CD4-positive, alpha-beta T cell treated with Interleukin-21 for 1 hour (primary cell): ENCODE measurements at regions not wholly inside any gene's neighbourhood (a gene's known extent, or its start where the extent isn't known, plus 50 kb on each side); places are given as distances from the start of the nearest gene placed in this dataset.
"Not testable (repeated sequence)": the region's sequence is repeated elsewhere in the genome, so short reads cannot be mapped to it uniquely, and the experiment has no call there.

ENCODE experiments used
- DNase-seq: peaks from one replicate; pipeline ENCODE4 v3.0.0-alpha.2; 2020

DNA sequence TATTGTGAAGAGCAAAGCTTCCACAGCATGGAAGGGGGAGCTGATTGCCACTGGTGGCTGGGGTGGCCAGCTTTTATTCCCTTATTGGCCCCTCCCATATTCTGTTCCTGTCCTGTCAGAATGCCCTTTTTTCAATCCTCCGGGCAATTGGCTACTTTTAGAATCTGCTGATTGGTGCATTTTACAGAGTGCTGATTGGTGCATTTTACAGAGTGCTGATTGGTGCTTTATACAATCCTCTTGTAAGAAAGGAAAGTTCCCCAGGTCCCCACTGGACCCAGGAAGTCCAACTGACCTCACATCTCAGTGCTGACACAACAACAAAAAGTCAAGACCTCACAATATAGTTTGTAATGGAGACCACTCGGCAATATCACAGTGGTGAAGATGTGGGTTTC lies 195.0 kb downstream of the SPATA31A6 start:
- DNase-seq = no peak

DNA sequence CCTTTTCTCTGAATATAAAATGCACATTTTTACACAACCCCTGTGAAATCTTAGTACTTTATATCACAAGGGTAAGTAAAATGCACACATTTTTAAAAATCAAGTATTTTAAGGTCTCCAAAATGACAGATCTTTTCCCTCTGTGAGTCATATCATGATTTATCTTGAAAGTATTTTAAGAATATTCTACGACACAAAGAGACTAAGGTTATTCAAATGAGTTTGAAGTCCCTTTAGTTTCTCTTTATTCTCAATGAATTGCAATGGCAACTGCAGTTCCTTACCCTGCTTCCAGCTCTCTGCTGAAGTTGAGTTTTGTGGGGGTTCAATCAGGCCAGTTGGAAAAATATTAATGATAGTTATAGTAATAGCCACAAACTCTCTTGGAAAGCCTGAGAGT lies 196.1 kb downstream of the SPATA31A6 start:
- not testable (repeated sequence) for DNase-seq

DNA sequence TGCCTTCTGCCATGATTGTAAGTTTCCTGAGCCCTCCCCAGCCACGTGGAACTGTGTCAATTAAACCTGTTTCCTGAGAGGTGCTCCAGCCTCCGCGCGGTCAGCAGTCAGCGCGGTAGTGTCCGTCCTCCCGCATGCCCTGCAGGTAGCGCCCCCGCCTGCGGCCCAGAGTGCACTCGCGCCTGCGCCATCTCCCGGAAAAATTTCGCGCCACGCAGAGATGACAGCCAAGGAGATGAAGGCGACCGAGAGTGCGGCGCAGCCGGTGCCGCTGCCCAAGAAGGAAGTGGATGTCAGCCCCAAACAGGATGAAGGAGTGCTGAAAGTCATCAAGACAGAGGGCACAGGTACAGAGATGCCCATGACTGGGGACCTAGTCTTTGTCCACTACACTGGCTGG lies 201.1 kb downstream of the SPATA31A6 start:
- not testable (repeated sequence) for DNase-seq

DNA sequence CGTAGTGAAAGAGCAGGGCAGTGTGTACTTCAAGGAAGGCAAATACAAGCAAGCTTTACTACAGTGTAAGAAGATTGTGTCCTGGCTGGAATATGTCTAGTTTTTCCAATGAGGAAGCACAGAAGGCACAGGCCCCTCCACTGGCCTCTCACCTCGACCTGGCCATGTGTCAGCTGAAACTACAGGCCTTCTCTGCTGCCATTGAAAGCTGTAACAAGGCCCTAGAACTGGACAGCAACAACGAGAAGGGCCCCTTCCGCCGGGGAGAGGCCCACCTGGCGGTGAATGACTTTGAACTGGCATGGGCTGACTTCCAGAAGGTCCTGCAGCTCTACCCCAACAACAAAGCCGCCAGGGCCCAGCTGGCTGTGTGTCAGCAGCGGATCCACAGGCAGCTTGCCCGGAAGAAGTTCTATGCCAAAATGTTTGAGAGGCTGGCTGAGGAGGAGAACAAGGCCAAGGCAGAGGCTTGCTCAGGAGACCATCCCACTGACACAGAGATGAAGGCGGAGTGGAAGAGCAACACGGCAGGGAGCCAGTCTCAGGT lies 202.2 kb downstream of the SPATA31A6 start:
- not testable (repeated sequence) for DNase-seq

DNA sequence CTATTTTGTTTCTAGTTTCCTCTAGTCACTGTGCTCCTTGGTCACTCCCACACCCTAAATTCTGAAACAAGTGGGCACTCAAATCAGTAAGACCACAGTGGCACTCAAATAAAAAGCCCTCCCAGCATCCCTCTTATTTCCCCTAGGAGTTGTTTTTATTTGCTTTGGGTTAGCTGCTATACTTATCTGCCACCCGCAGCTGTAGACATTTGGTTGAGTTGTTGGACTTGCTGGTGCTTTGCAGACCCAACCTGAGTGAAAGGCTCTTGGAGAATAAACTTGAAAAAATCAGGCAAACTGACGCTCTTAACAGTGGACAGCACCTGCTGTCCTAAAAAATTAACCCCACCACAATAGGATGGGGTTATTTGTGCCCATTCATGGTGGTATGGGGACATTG lies 203.0 kb downstream of the SPATA31A6 start:
- DNase-seq = no peak

DNA sequence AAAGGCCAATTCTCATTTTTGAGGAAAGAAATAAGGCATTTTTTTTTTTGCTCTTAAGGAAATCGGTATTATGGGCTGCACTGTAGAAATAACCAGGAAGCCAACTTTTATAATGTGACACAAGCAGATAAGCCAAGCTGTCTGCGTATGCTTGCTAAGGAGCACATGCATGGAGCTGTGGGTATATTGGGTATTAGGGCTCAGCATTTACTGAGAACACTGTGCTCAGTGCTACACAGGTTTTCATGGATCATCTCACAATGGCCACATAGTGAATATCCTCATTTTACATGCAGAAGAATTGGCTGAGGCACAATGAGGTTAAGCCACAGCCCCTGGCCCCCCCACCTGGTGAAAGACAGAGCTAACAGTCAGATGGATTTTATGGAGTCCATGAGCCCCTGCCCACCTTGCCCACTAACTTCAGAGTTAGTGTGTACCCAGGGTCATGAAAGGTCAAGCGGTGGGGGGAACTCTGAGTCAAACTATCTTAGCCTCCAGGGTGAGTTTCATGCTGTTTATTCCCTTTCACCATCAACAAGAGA lies 204.8 kb downstream of the SPATA31A6 start:
- no peak for DNase-seq

DNA sequence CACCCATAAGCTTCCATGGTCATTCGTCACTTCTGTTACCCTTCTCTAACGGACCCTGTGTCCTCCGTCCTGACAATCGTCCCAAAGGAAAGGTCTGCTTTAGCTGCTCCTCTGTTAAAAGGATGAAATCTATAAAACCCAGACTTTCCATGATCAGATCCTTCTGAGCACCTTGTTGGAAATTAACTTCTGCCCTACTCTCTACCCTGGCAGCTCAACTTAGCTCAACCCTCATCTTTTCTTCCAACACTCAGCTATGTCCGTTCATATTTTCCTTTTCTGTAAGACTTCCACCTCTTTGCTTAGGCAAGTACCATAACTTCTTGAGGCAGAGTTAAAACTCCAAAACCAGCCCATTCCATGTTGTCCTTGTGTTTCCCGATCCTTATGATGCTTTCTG lies 205.4 kb downstream of the SPATA31A6 start:
- DNase-seq = no peak

DNA sequence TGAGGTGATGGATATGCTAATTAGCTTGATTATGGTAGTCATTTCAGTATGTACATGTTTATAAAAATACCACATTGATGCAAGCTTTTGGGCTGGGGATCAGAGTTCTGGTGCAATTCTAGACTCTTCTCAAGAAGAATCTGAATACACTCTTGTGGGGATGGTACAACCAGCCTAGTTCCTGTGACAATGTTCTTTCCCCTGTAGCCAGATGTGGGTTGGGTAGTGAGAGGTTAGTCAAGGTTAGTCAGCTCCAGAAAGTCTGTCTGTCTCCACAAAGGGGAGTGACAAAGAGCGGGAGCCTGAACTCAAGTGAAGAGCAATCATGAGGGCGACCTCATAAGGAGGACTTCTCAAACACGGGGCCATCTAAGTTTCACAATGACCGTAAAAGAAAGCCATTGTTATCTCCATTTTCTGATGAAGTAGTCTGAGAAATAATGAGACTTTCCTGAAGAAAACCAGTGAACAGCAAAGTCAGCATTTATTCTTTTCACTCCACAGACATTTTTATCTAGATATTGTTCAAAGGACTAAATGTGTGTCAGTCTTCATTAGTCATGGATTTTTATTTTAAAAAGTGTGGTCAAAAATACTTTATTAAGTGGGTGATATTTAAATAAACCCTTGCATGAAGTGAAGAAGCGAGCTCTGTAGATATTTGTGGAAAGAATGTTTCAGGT lies 209.5 kb downstream of the SPATA31A6 start:
- not testable (repeated sequence) for DNase-seq

DNA sequence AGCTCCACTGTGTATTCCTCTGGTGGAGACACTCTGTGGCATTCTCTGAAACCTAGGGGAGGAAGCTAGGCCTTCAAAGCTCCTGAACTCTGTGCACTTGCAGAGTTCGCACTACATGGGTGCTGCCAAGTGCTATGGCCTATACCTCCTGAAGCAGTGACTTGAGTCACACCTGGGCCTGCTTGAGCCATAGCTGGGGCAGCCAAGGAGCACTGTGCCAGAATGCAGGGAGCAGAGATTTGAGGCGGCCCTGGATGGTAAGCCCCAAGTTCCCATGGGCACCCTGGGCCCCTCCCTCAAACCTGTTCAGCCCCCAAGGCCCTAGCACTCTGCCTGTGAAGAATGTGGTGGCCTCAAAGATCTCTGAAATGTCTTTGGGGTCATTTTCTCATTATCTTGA lies 212.9 kb downstream of the SPATA31A6 start:
- DNase-seq = no peak

DNA sequence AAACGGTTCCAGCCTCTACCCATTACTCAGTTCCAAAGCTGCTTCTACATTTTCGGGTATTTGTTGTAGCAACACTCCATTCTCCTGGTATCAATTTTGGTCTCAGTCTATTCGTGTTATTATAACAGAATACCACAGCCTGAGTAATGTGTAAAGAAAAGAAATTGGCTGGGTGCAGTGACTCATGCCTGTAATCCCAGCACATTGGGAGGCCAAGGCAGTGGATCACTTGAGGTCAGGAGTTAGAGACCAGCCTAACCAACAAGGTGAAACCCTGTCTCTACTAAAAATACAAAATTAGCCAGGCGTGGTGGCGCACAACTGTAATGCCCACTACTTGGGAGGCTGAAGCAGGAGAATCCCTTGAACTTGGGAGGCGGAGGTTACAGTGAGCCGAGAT lies 213.9 kb downstream of the SPATA31A6 start:
- not testable (repeated sequence) for DNase-seq

DNA sequence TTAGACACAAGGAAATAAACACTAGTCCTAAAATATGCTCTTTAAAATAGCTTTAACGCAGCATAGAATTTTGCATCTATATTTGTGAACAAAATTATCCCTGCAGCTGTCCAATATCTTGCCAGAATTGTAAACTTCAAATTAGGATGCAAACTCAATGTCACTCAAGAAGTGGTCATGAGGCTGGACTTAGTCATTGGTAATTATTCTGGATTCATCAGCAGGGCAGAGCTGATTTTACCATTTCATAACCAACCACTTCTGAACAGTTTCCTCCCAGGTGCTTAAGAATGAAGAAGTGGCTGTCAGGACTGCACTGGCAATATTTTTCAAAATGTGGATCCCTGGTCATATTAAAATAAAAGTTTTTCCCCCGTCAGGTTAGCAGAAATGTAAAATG lies 219.5 kb downstream of the SPATA31A6 start:
- DNase-seq = not testable (repeated sequence)

DNA sequence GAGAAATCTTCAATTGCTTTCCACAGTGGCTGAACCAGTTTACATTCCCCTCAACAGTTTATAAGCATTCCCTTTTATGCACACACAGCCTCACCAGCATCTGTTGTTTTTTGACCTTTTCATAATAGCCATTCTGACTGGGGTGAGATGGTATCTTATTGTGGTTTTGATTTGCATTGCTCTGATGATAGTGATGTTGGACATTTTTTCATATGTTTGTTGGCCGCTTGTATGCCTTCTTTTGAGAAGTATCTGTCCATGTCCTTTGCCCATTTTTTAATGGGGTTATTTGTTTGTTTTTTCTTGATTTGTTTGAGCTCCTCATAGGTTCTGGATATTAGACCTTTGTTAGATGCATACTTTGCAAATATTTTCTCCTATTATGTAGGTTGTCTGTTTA lies 226.1 kb downstream of the SPATA31A6 start:
- DNase-seq = not testable (repeated sequence)

DNA sequence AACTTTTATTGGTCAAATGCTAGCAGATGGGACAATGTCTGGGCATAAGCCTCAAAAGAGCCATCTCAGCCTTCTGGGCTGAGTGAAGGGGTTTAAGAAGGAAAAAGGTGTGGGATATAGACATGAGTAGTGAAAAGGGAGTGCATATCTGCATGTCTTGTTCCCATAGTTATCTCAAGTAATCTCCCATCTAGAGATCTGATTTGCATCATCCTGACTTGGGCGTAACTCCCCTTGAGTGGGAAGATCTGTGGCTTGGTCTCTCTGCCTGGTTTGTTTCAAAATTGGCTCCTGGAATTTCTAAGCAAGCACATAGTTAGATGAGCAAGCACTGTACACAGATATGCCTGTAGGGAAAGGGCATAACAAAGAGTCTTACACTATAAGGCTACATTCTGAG lies 228.9 kb downstream of the SPATA31A6 start:
- not testable (repeated sequence) for DNase-seq

DNA sequence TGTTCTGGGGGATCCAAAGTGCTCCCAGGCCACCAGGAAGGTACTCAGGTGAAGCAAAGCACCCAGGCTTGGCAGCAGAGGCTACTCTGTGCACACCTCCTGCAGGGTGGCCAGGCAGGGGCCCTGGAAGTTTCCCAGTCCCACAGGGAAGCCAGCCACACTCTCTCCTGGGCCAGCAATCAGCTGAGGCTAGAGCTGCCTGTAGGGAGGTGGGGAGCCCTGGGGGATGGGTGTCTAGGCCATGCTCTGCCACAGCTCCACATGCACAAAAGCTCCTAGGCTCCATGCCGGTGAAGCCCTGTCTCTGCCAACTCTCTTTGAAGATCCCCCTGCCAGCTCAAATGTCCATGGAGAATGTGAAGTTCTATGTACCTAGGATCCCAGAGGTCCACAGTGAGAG lies 231.4 kb downstream of the SPATA31A6 start:
- not testable (repeated sequence) for DNase-seq

DNA sequence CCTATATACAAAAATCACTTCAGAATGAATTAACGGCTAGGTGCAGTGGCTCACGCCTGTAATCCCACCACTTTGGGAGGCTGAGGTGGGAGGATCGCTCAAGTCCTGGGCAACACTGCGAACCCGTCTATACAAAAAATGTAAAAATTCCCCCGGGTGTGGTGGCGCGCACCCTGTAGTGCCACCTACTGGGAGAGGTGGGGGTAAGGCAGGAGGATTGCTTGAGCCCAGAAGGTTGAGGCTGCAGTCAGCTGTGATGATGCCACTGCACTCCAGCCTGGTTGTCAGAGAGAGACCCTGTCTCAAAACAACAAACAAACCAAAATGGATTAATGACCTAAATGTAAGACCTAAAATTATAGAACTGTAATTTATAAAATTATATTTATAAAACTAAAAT lies 236.2 kb downstream of the SPATA31A6 start:
- not testable (repeated sequence) for DNase-seq

DNA sequence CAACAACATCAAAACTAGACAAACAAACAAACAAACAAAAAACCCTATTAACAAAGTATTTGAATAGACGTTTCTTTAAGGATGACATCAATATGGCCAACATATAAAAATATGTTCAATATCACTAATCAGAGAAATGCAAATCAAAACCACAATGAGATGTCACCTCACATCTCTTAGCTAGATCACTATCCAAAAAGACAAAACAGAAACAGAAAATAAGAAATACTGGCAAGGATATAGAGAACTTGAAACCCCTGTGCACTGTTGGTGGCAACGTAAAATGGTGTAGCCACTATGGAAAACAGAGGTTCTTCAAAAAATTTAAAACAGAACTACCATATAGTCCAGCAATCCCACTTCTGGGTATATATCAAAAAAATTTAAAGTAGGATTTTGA lies 236.9 kb downstream of the SPATA31A6 start:
- DNase-seq = not testable (repeated sequence)

DNA sequence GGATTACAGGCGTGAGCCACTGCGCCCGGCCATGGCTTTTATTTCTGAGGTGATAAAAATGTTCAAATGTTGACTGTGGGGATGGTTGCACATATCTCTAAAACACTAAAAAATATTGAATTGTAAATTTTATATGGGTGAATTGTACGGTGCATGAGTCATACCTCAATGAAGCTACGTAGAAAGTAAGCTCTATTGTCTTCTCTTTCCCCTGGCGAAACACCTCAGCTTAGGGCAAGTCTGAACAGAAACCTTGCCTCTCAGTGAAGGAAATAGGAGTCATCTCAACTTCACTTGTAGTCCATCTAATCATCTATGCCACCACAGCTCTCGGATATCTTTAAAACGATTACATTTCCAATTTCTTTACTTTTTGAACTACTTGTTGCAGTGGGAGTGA lies 238.2 kb downstream of the SPATA31A6 start:
- not testable (repeated sequence) for DNase-seq

DNA sequence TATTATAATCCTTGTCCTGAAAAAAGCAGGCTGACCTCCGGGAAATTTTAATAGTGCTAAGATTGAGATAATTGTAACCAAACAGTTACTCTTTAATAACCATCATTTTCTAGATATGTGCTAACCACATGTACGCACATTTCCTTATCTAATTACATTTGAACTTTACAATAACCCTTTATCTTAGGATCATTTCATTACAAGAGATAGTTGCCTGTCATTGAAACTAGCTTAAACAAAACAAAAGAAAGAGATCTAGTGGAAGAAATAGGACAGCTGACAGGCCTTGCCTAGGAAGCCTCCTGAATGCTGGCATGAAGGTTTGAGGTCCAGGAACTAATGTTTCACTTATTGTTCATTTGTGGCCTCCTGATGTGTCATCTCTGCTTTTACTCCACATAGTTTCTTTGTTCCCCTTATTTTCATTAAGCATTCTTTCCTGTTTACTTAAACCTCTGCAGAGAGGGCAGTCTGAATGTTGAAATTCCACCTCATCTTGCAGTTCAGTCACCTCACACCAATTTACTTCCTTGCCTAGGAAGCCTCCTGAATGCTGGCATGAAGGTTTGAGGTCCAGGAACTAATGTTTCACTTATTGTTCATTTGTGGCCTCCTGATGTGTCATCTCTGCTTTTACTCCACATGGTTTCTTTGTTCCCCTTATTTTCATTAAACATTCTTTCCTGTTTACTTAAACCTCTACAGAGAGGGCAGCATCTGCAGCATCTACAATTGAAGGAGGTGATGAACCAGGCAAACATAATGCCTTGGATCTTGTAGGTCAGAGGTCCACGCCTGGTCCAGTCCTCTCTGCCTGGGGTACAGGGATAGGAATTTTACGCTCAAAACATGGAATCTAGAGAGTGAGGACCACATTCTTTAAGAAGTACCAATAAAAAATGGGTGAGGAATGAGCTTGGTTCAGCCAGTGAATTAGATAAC lies 247.5 kb downstream of the SPATA31A6 start:
- DNase-seq = not testable (repeated sequence)

DNA sequence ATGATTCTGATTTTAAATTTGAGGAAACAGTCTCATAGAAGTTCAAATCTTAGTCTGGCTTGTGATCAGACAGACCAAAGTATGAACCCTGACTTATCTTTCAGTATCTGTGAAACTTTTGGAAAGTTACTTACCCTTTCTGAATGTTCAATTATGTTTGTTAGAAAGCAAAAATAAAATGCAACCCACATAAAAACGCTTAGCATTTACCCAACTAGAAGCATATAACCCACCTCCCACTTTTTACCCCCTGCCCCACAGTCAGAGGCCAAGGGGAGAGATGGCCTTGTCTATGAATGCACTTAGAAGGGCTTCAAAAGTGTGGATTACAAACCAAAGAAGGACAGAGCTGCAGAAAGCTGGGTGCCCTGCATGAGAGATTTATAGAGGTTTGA lies 248.2 kb downstream of the SPATA31A6 start:
- DNase-seq = not testable (repeated sequence)

DNA sequence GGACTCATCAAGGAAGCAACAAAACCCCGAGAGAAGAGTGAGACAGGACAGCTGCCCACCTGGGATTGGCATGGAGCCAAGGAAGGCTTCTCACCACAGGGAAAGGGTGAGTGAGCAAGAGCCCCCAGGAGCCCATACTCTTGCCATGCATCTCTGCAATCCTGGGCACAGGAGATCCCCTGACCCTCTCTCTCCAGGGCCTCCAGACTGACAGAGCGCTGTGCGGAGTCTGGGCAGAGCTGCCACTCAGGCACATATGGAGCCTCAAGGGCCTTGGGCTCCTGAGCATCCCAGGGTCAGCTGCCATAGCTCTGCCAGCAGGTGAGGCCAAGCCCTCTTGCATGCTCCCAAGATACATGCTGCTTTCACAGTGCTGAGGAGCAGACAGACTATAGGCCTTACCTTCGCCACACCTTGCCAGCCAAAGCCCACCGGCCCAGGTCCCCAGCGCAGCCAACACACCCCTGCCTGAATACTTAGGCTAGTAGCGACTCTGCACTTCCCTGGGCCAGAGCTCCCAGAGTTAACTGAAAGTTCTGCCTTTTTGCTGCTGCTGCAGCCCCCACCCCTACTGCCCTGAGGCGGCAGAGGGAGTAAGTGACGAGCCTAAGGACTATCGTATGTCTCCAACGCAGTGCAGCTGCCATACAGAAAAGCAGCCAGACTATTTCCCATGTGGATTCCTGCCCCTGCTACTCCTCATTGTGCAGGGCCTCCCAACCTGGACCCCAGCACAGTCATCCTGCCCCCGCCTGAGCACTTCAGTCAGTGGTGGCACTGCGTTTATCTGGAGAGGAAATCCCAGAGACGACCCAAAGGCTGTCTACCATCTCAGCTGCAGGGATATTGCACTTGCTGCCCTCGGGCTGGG lies 251.6 kb downstream of the SPATA31A6 start:
- DNase-seq = not testable (repeated sequence)

DNA sequence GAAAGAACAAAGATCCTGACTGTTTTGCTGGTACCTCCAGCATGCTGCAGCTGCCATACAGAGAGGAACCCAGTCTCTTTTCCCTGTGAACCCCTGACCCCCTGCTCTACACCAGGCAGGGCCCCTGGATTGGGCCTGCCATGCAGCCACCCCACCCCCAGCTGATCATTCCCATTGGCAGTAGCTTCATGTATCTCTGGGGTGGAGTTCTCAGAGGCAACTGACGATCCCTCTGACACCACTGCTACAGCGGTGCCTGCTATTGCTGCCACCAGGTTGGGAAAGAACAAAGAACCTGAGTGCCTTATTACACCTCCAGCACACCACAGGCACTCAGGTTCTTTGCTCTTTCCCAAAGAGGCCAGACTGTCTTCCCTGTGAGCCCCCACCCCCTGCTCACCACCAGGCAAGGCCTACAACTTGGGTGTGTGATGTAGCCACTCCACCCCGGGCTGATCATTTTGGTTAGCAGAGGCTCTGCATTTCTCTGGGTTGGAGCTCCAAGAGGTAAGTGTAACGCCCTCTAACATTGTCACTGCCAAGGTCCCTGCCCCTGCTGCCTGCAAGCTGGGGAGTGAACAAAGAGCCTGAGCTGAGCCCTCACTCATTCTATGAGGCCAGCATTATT lies 252.4 kb downstream of the SPATA31A6 start:
- DNase-seq = not testable (repeated sequence)
